ENCODE measurements at regions not wholly inside any gene's neighbourhood (a gene's known extent, or its start where the extent isn't known, plus 50 kb on each side); places are given as distances from the start of the nearest gene placed in this dataset.

DNA sequence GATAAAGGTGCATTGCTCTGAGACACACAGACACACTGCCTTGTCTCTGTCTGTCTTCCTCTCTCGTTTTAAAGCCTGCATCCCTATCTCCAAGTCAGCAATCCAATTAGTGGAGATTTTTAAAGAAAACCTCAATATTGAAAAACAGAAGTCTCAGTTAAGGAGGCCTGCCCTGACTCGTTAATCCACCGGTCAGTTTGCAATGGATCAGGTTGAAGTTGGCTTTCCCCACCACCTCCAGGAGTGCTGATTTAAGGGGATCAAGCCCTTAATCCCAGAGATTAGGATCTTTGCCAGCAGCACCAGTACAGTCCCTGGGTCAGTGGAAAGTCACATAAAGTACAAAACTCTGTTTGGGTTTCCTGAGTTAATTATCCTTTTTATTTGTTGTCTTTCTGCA is 271.1 kb upstream of the ASIC2 start:
- no peak for TF ChIP-seq BHLHE40 (IDR thresholded peaks at IDR 0.05; ENCODE audit: low read depth, low read length)
- no peak for TF ChIP-seq POLR2A (IDR thresholded peaks at IDR 0.05; ENCODE audit: low read depth, low read length)
- no peak for TF ChIP-seq CTCF (conservative IDR thresholded peaks at IDR 0.05; ENCODE audit: low read depth, low read length)
- no peak for TF ChIP-seq RAD21 (IDR thresholded peaks at IDR 0.05; ENCODE audit: low read length)

All from IMR-90 (cell line).